HL-60 (cell line): ENCODE measurements at regions not wholly inside any gene's neighbourhood (a gene's known extent, or its start where the extent isn't known, plus 50 kb on each side); places are given as distances from the start of the nearest gene placed in this dataset.

Experiments used
- GABPA ChIP-seq: IDR thresholded peaks from 2 replicates; pipeline ENCODE4 v1.6.1; 2012; ENCODE audit warnings: low read depth
- POLR2AphosphoS5 ChIP-seq: IDR thresholded peaks from 2 replicates; pipeline ENCODE4 v1.6.1; 2012; ENCODE audit warnings: low read depth
- TF ChIP-seq, protein P1 (sequence below): IDR thresholded peaks from one replicate; pipeline ENCODE4 v1.5.1; 2011; ENCODE audit warnings: low read length, control low read depth, inconsistent platforms; ENCODE audit not compliant: insufficient read depth
- TF ChIP-seq, protein P2 (sequence below): IDR thresholded peaks from 2 replicates; pipeline ENCODE4 v1.6.1; 2012; ENCODE audit warnings: low read depth; ENCODE audit not compliant: insufficient replicate concordance

DNA sequence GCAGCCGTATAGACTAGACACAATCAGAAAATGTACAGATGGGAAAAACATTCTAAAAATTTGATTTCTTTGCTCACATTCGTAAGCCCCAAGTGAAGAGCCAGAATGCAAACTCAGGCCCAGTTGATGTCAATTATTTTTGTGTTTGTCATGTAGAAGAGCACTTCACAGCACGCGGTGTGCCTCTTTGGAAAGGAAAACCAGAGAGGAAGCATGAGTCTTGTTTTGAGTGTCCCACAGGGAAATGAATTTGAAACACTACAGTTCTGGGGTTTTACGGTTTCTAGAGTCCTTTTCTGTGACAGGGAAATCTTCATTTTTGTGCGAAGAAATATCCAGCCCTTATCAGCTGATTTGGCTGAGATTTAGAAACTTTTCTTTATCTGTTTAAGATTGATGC, 554.6 kb upstream of the BOD1L1 start:
- TF ChIP-seq, protein P1, sequence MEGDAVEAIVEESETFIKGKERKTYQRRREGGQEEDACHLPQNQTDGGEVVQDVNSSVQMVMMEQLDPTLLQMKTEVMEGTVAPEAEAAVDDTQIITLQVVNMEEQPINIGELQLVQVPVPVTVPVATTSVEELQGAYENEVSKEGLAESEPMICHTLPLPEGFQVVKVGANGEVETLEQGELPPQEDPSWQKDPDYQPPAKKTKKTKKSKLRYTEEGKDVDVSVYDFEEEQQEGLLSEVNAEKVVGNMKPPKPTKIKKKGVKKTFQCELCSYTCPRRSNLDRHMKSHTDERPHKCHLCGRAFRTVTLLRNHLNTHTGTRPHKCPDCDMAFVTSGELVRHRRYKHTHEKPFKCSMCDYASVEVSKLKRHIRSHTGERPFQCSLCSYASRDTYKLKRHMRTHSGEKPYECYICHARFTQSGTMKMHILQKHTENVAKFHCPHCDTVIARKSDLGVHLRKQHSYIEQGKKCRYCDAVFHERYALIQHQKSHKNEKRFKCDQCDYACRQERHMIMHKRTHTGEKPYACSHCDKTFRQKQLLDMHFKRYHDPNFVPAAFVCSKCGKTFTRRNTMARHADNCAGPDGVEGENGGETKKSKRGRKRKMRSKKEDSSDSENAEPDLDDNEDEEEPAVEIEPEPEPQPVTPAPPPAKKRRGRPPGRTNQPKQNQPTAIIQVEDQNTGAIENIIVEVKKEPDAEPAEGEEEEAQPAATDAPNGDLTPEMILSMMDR = no peak
- TF ChIP-seq POLR2AphosphoS5 (no peak), GABPA (no peak)
- TF ChIP-seq, protein P2, sequence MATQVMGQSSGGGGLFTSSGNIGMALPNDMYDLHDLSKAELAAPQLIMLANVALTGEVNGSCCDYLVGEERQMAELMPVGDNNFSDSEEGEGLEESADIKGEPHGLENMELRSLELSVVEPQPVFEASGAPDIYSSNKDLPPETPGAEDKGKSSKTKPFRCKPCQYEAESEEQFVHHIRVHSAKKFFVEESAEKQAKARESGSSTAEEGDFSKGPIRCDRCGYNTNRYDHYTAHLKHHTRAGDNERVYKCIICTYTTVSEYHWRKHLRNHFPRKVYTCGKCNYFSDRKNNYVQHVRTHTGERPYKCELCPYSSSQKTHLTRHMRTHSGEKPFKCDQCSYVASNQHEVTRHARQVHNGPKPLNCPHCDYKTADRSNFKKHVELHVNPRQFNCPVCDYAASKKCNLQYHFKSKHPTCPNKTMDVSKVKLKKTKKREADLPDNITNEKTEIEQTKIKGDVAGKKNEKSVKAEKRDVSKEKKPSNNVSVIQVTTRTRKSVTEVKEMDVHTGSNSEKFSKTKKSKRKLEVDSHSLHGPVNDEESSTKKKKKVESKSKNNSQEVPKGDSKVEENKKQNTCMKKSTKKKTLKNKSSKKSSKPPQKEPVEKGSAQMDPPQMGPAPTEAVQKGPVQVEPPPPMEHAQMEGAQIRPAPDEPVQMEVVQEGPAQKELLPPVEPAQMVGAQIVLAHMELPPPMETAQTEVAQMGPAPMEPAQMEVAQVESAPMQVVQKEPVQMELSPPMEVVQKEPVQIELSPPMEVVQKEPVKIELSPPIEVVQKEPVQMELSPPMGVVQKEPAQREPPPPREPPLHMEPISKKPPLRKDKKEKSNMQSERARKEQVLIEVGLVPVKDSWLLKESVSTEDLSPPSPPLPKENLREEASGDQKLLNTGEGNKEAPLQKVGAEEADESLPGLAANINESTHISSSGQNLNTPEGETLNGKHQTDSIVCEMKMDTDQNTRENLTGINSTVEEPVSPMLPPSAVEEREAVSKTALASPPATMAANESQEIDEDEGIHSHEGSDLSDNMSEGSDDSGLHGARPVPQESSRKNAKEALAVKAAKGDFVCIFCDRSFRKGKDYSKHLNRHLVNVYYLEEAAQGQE = no peak
